Frontal cortex (tissue), 3 donors: ENCODE measurements at regions not wholly inside any gene's neighbourhood (a gene's known extent, or its start where the extent isn't known, plus 50 kb on each side); places are given as distances from the start of the nearest gene placed in this dataset.

Experiments
- DNase-seq, 2 donors: peaks; one replicate each; pipeline ENCODE4 v3.0.0; 2012; ENCODE audit warnings: low spot score in 2 of 2
- FAIRE-seq: peaks from 2 replicates; lab custom pipeline; 2012; peaks lifted over from hg19 to GRCh38; lab: Jason Lieb, UNC
- donor health status: control.
- donor health status: control.
- donor health status: control.

GRCh38 chr3:16090024-16090423, 84.5 kb upstream of the GALNT15 start:
- DNase-seq, result no peak
- FAIRE-seq, result no peak

DNA sequence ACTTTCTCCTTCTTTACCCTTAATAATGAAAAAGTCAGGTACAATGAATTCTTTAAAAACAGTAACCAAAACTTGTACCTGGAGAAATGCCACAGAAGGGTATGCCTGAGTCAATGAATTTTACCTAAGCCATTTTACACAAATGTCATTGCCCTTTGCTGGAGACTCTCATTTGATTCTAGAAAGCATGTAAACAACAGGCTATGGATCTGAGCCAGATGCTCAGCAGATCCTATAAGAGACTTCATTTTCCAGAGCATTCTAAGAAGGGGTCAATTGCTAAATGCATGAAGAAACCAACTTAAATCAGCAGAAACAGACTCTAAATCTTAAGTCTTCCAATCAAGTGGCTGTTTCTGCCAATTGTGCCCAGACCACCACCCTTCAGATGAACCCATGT, 83.8 kb upstream of the GALNT15 start:
- DNase-seq, result no peak
- FAIRE-seq, result no peak

- FAIRE-seq (no peak), DNase-seq (no peak)
Observed at GRCh38 chr3:16092923-16093322, 81.6 kb upstream of the GALNT15 start.

DNA sequence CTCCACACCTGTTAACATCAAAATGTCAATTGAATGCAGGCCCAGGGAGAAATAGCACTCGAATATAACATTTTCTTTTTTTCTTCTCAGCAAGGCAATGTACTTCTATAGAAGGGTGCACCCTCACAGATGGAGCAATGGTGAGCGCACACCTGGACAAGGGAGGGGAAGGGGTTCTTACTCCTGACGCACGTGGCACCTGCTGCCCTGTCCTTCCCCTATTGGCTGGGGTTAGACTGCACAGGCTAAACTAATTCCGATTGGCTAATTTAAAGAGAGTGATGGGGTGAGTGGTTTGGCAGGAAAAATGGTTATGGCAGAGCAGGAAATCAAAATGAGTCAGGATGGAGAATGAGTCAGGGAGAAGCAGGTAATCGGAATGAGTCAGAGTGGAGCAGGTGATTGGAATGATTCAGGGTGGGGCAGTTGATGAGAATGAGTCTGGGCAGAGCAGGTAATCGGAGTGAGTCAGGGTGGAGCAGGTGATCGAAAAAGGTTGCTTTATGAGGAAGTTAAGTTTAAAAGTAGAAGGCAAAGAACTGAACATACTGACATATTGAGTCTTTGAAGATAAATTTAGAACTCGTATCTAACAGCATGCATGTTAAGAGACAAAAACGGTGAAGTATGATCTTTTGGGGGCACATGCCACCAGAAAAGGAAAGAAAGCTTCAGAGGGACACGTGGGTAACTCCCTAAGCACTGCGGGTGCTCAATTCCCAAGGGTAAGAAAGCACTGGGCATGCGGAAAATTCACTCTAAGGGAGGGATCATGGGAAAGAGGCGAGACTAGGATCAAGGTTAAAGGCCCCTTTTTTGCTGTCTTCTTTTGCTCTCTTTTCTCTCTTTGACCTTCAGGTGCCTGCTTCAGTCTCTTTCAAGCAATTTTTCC, 72.9 kb upstream of the GALNT15 start:
- FAIRE-seq, result no peak
- DNase-seq, result no peak

DNA sequence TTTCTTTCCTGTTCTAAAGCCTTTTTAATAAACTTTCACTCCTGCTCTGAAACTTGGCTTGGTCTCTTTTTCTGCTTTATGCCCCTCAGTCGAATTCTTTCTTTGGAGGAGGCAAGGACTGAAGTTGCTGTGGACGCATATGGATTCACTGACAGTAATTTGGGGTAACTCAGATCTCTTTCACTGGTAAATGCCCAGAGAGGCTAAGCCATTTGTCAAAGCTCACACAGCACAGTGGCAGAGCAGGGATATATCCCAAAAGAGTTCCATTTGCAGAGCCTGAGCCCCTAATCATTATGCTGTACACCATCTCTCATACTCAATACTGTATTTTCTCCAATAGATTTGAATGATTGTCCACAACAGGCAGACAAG, 72.3 kb upstream of the GALNT15 start:
- no peak for DNase-seq
- no peak for FAIRE-seq

DNA sequence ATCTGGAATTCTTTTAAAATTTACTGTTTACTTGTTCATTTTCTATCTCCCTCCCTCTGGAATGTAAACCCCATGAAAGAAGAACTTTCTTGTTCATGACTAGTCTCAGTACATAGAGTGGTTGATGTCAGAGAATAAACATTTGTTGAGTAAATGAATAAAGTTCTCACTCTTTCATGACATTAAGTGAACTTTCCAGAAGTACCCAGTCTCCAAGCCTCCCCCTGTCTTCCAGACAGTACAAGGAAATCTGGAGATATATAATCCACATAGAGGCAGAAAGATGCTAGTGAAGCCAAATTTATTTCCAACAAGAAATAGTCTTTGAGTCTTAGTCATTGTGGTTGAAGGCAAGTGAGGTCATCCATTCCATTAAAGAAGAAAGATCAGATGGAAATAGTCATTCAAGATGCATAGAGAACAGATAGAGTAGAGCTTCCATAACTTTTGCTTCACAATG, 71.5 kb upstream of the GALNT15 start:
- DNase-seq (no peak), FAIRE-seq (no peak)

GRCh38 chr3:16103472-16103871, 71.0 kb upstream of the GALNT15 start:
- DNase-seq, result no peak
- no peak for FAIRE-seq

DNA sequence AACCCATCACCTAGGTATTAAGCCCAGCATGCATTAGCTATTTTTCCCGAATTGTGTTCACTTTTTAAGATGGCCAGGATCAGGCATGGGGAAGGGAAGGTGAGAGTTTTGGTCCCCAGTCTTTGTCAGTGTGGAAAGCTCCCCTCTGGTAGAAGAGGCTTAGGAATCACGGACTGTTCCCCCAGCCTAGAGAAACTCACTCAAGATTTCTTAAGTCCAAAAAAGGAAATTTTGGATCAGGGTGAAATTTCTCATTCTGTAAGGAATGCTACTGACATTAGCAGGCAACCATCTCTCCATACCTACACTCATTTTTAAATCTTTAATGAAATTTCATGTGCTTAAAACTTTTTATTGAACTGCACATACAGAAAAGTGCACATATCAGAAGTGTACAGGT, 70.3 kb upstream of the GALNT15 start:
- no peak for FAIRE-seq

GRCh38 chr3:16106050-16106449, 68.4 kb upstream of the GALNT15 start:
- DNase-seq, result no peak
- FAIRE-seq, result no peak

More for the DNA sequence above, 70.3 kb upstream of the GALNT15 start:
- DNase-seq, result no peak

GRCh38 chr3:16108424-16108823, 66.1 kb upstream of the GALNT15 start:
- FAIRE-seq (no peak), DNase-seq (no peak)

GRCh38 chr3:16109929-16110328, 64.6 kb upstream of the GALNT15 start:
- no peak for FAIRE-seq
- no peak for DNase-seq

DNA sequence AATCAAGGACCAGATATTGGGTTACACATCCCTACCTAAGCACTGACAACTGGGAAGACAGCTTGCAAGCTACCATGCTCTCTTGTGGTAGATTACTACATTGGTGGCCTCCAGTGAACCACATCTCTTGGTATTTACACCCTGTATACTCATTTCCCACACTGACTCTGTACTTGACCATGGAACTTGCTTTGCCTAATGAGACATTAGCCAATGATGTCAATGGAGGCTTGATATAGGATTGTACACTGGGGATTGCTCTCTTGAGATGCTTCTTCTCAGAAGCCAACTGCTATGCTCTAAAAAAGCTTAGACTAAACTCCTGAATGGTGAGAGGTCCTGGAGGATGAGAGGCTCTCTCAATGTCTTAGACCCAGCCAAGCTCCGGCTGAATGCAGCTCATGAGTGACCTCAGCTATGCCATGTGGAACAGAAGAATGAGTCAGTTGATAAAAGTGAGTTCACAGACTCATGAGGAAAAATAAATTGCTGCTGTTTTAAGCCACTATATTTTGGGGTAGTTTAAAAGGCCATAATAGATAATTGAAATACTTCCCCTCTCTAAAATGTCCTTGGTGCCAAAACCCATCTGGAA, 61.5 kb upstream of the GALNT15 start:
- FAIRE-seq, result no peak
- no peak for DNase-seq

DNA sequence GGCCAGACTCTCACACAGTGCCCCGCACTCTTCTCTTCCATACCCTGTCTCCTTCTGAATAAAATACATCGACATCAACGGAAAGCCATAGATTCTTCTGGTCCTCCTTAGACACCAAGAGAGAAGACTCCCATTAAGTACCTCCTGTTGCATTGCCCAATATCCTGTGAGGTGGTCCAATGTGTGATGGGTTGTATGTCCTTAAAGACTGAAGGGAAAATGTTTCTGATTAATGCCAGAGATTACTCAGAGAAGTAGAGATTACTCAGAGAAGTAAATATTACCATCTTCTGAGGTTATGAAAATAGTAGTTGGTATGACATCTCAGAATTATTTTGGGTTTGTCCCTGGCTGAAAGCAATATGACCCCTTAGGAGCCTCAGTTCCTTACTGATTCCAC, 60.8 kb upstream of the GALNT15 start:
- FAIRE-seq (no peak), DNase-seq (no peak)

DNA sequence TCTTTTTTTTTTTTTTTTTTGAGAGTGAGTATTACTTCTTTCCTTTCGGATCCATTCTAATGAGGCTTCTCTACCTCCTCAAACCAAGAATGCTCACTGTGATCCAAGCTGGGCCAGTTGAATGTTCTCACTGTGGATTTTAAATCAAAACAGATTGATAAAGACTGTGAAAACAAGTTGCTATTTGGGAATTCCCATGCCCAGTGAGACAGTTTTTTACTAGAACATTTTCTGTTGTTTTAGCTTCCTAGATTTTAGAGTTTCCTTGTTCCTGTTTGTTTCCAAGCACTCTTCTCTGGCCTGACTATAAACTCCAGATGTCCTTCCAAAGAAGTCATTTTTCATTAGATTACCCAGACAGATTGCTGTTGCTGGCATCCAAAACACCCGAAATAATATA, 60.1 kb upstream of the GALNT15 start:
- DNase-seq, result no peak
- no peak for FAIRE-seq

- FAIRE-seq (no peak), DNase-seq (no peak)
Observed at GRCh38 chr3:16114930-16115329, 59.5 kb upstream of the GALNT15 start.

- no peak for FAIRE-seq
- no peak for DNase-seq
Observed at GRCh38 chr3:16118396-16118795, 56.1 kb upstream of the GALNT15 start.

GRCh38 chr3:16119887-16120286, 54.6 kb upstream of the GALNT15 start:
- FAIRE-seq (no peak), DNase-seq (no peak)

GRCh38 chr3:16121391-16121790, 53.1 kb upstream of the GALNT15 start:
- FAIRE-seq, result no peak
- DNase-seq, result no peak

- DNase-seq (no peak), FAIRE-seq (no peak)
Observed at GRCh38 chr3:16122155-16122554, 52.3 kb upstream of the GALNT15 start.

GRCh38 chr3:16122661-16123060, 51.8 kb upstream of the GALNT15 start:
- no peak for FAIRE-seq

DNA sequence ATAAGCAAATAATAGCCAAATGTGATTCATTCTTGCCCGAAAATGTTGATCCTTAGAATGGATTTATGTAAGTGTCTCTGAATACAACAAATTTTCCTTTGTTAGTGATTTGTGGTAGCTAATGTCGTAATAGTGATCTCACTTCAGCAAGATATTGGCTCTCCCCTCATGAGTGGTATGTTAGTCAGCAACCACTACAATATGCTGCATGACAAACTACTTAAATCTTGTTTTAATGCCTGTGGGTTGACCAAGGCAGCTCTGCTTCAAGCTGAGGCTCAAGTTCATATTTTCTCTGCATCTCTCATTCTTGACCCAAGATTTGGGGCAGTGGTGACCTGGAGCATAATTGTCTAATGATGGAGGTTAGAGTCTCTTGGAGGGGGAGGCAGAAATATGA, 49.8 kb upstream of the GALNT15 start:
- FAIRE-seq, result no peak
- no peak for DNase-seq

More at GRCh38 chr3:16122661-16123060, 51.8 kb upstream of the GALNT15 start:
- DNase-seq, result no peak
